ENCODE measurements at regions not wholly inside any gene's neighbourhood (a gene's known extent, or its start where the extent isn't known, plus 50 kb on each side); places are given as distances from the start of the nearest gene placed in this dataset.

DNA sequence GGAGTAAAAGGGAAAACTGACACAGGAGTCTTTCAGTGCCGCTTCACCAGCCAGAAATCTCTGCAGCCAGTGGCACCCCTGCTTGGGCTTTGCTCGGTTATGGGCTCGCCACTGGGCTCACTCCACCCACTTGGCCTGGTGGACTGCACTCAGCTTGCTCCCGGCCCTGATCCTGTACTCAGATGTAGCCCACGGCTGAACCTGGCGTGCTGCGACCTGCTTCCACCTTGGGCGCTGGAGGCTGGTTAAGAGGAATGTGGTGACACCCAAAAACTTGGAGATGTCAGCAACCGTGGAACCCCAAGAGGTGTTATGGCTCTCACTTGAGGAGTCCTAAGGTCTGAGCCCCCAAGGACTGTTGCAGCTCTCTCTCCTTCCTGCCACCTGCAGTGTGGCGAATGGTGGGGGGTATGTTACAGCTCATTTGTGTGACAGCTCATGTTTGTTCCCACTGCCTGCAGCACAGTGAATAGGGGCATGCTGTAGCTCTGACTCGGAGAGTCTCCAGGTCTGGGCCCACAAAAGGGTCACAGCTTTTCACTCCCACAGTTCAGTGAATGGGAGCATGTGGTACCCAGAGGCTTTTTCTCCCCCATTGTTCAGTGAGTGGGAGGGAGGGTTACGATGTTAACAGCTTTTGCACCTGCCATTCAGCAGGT is 1124.5 kb upstream of the ATXN8OS start:
- Histone ChIP-seq H3K4me3 (ENCODE audit: extremely low read depth, insufficient read depth, low read length, poor library complexity, severe bottlenecking) (no peak overlapping the region), H3K36me3 (ENCODE audit: control insufficient read depth, insufficient read depth, low read length) (no peaks in the 10 kb centered on the region), H3K9me3 (ENCODE audit: control insufficient read depth, low read length) (no peaks in the 10 kb centered on the region), H3K4me1 (ENCODE audit: control insufficient read depth, insufficient read depth, low read length, poor library complexity, severe bottlenecking) (no peaks in the 10 kb centered on the region), H3K27ac (ENCODE audit: low read depth, low read length, severe bottlenecking) (no peak overlapping the region)
- 93 to 96% methylated on average over 9 to 11 of the region's 12 CpGs for WGBS, 2 experiments (ENCODE audit: insufficient coverage in 2 of 2)

DNA sequence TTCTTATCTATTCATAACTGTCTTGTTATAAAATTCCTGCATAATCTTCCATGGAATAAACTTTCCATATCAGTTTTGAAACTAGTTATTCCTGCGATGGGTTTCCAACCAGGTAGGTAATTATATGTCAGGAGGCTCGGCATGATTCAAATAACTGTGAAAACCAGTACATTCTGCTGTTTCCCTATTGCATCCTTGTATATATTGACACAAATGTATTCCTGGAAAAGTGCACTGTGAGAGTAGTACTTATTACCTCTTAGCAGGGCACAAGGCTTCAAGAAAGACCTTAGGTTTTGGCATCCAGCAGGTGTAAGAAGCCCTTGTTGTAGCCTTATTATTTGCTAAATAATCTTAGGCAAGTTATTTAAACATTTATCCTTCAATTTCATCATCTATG is 1131.3 kb upstream of the ATXN8OS start:
- no peaks in the 10 kb centered on the region for H3K4me1 ChIP-seq (ENCODE audit: control insufficient read depth, insufficient read depth, low read length, poor library complexity, severe bottlenecking)
- H3K9me3 ChIP-seq (ENCODE audit: control insufficient read depth, low read length) = no peaks in the 10 kb centered on the region
- no CpG with 5 or more reads among the region's 2 CpGs for WGBS, 2 experiments (ENCODE audit: insufficient coverage in 2 of 2)
- no peaks in the 10 kb centered on the region for H3K36me3 ChIP-seq (ENCODE audit: control insufficient read depth, insufficient read depth, low read length)
- H3K4me3 ChIP-seq (ENCODE audit: extremely low read depth, insufficient read depth, low read length, poor library complexity, severe bottlenecking) = no peak overlapping the region
- H3K27ac ChIP-seq (ENCODE audit: low read depth, low read length, severe bottlenecking) = no peak overlapping the region

GRCh38 chr13:68970532-68970931 is 1137.1 kb upstream of the ATXN8OS start:
- H3K4me1 ChIP-seq (ENCODE audit: control insufficient read depth, insufficient read depth, low read length, poor library complexity, severe bottlenecking) = no peaks in the 10 kb centered on the region
- H3K36me3 ChIP-seq (ENCODE audit: control insufficient read depth, insufficient read depth, low read length) = no peaks in the 10 kb centered on the region
- H3K27ac ChIP-seq (ENCODE audit: low read depth, low read length, severe bottlenecking) = no peak overlapping the region

GRCh38 chr13:68948586-68948985 is 1159.0 kb upstream of the ATXN8OS start:
- Histone ChIP-seq H3K4me3 (ENCODE audit: extremely low read depth, insufficient read depth, low read length, poor library complexity, severe bottlenecking) (no peak overlapping the region), H3K9me3 (ENCODE audit: control insufficient read depth, low read length) (no peaks in the 10 kb centered on the region), H3K27ac (ENCODE audit: low read depth, low read length, severe bottlenecking) (no peak overlapping the region), H3K4me1 (ENCODE audit: control insufficient read depth, insufficient read depth, low read length, poor library complexity, severe bottlenecking) (no peaks in the 10 kb centered on the region), H3K36me3 (ENCODE audit: control insufficient read depth, insufficient read depth, low read length) (no peaks in the 10 kb centered on the region)

More at GRCh38 chr13:68970532-68970931, 1137.1 kb upstream of the ATXN8OS start:
- Histone ChIP-seq H3K4me3 (ENCODE audit: extremely low read depth, insufficient read depth, low read length, poor library complexity, severe bottlenecking) (no peak overlapping the region), H3K9me3 (ENCODE audit: control insufficient read depth, low read length) (no peaks in the 10 kb centered on the region)

DNA sequence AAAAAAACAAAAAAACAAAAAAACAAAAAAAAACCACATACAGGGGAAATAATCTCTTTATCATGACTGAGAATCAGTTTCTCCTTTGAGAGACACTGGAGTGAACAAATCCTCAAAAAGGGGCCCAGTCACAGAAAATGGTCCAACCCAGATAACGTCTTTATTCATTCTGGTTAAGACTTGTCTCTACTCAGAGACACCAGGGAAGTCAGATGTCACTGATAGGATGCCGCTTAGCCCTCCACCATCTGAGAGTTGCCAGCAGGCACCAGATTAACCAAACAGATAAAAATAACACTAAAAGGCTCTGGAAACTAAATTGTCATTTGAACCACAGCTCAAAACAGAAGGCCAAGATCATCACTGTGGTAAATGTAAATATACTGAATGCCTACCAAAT is 1163.4 kb upstream of the ATXN8OS start:
- Histone ChIP-seq H3K27ac (ENCODE audit: low read depth, low read length, severe bottlenecking) (no peak overlapping the region), H3K36me3 (ENCODE audit: control insufficient read depth, insufficient read depth, low read length) (no peaks in the 10 kb centered on the region), H3K4me3 (ENCODE audit: extremely low read depth, insufficient read depth, low read length, poor library complexity, severe bottlenecking) (no peak overlapping the region), H3K4me1 (ENCODE audit: control insufficient read depth, insufficient read depth, low read length, poor library complexity, severe bottlenecking) (no peaks in the 10 kb centered on the region), H3K9me3 (ENCODE audit: control insufficient read depth, low read length) (no peaks in the 10 kb centered on the region)
- 80% methylated on average over 1 of the region's 2 CpGs; no CpG with 5 or more reads in 1 of the 2 experiments for WGBS, 2 experiments (ENCODE audit: insufficient coverage in 2 of 2)

DNA sequence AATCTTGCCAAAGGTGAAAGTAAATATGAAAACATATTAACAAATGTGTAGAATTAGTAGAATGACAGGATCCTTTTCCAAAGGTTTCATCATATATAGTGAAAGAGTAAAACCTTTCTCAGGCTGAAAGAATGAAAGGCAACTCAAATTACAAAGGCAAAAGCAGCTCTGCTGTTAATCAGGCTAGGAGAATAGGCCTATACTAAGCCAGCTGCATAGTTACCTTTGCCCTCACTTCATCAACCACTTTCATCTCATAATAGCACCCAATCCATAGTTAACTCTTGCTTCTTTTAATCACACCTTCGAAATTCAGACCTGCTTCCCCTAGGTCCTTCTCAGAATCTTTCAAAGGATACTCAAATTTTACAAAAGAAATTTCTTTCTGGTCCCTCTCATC is 1167.6 kb upstream of the ATXN8OS start:
- no peaks in the 10 kb centered on the region for H3K4me1 ChIP-seq (ENCODE audit: control insufficient read depth, insufficient read depth, low read length, poor library complexity, severe bottlenecking)
- no peaks in the 10 kb centered on the region for H3K36me3 ChIP-seq (ENCODE audit: control insufficient read depth, insufficient read depth, low read length)
- no peaks in the 10 kb centered on the region for H3K9me3 ChIP-seq (ENCODE audit: control insufficient read depth, low read length)
- H3K27ac ChIP-seq (ENCODE audit: low read depth, low read length, severe bottlenecking) = no peak overlapping the region
- H3K4me3 ChIP-seq (ENCODE audit: extremely low read depth, insufficient read depth, low read length, poor library complexity, severe bottlenecking) = no peak overlapping the region
- WGBS, 2 experiments (ENCODE audit: insufficient coverage in 2 of 2) = 11 to 27% methylated on average over 1 of the region's 1 CpG

DNA sequence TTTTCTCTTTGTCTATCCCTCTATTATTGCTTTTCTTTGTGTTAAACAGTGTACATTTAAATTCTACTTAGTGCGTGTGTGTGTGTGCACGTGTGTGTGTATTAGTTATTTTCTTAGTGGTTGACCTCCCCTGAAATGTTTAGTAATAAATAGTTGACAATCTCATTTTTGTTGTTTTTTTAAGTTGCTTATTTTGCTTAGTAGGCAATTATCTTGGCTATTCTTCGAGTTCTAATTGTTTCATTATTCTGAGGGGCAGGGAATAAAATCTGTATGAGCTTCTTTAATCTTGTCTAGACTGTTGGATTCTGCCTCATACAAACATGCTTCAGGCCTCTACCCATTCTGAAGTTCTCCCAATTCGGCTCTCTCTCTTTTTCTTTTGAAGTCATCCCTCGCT is 1169.0 kb upstream of the ATXN8OS start:
- Histone ChIP-seq H3K4me1 (ENCODE audit: control insufficient read depth, insufficient read depth, low read length, poor library complexity, severe bottlenecking) (no peaks in the 10 kb centered on the region), H3K4me3 (ENCODE audit: extremely low read depth, insufficient read depth, low read length, poor library complexity, severe bottlenecking) (no peak overlapping the region), H3K36me3 (ENCODE audit: control insufficient read depth, insufficient read depth, low read length) (no peaks in the 10 kb centered on the region), H3K9me3 (ENCODE audit: control insufficient read depth, low read length) (no peaks in the 10 kb centered on the region), H3K27ac (ENCODE audit: low read depth, low read length, severe bottlenecking) (no peak overlapping the region)
- 71 to 100% methylated on average over 1 to 2 of the region's 5 CpGs for WGBS, 2 experiments (ENCODE audit: insufficient coverage in 2 of 2)

DNA sequence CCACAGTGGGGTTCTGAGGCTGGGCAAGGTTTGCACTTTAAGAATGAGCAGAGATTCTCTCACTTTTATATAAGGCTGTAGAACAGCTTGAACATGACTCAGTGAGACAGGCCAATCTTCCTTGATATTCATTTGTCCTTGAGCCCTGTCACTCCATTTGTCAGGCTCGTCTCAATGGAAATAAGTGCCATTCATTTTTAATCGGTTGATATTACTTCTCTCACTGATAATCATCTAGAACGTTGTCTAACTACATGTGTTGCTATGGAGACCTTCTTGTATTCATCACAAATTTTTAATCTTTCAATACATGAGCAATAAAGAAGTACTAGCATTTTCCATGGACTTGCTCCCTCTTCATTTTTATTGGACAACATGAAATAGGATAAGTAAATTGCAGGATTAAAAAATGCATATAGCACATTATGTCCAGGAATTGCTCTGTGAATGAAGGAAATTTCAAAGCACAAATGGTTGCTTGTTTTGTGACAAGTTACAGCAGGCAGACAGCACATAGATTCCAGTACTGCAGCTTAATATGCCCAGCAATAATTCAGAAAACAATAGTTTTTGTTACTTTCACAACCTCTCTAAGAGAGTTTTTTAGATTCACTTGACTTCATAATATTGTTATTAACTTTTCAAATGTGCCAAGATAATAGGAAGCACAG is 1178.4 kb upstream of the ATXN8OS start:
- Histone ChIP-seq H3K4me3 (ENCODE audit: extremely low read depth, insufficient read depth, low read length, poor library complexity, severe bottlenecking) (no peak overlapping the region), H3K36me3 (ENCODE audit: control insufficient read depth, insufficient read depth, low read length) (no peaks in the 10 kb centered on the region), H3K27ac (ENCODE audit: low read depth, low read length, severe bottlenecking) (no peak overlapping the region), H3K9me3 (ENCODE audit: control insufficient read depth, low read length) (no peaks in the 10 kb centered on the region), H3K4me1 (ENCODE audit: control insufficient read depth, insufficient read depth, low read length, poor library complexity, severe bottlenecking) (no peaks in the 10 kb centered on the region)
- WGBS, 2 experiments (ENCODE audit: insufficient coverage in 2 of 2) = 86 to 88% methylated on average over 2 of the region's 3 CpGs

DNA sequence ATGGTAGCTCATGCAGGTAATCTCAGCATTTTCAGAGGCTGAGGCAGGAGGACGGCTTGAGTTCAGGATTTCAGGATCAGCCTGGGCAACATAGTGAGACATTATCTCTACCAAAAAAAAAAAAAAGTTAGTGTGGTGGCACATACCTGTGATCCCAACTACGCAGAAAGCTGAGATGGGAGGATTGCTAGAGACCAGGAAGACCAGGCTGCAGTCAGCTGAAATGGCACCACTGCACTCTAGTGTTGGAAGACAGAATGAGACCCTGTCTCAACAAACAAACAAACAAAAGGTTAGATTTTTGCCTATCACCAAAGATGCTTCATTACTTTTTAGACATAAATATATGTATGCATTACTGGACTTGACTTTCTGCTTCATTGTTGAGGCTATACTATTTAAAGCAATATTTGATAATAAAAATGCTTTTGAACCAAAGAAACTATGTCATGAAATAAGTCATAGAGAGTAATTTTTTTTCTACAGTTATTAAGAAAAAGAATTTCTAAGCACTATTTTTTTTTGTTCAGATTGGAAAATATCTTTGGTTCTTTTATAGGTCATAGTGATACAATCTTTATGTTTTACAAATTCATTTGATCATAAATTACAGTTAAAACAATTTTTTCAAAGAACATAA is 1180.1 kb upstream of the ATXN8OS start:
- WGBS, 2 experiments (ENCODE audit: insufficient coverage in 2 of 2) = 20% methylated on average over 1 of the region's 2 CpGs; no CpG with 5 or more reads in 1 of the 2 experiments
- H3K36me3 ChIP-seq (ENCODE audit: control insufficient read depth, insufficient read depth, low read length) = no peaks in the 10 kb centered on the region
- H3K4me1 ChIP-seq (ENCODE audit: control insufficient read depth, insufficient read depth, low read length, poor library complexity, severe bottlenecking) = no peaks in the 10 kb centered on the region
- no peaks in the 10 kb centered on the region for H3K9me3 ChIP-seq (ENCODE audit: control insufficient read depth, low read length)
- no peak overlapping the region for H3K4me3 ChIP-seq (ENCODE audit: extremely low read depth, insufficient read depth, low read length, poor library complexity, severe bottlenecking)
- H3K27ac ChIP-seq (ENCODE audit: low read depth, low read length, severe bottlenecking) = no peak overlapping the region

DNA sequence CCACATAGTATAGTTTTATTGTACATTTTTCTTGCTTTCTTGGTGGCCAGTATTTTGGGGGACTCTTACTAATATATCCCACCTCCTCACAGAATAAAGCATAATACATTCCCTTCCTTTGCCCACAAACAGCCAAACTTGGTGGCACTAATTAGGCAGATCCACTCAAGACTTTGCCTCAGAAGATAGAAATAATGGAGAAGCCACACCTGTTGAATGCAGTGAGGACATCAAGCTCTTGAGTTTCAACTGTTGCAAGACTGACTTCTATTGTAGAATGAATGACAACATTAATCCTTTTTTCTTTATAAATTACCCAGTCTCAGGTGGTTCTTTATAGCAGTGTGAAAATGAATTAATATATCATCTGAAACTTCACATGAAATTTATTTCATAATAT is 1183.6 kb upstream of the ATXN8OS start:
- Histone ChIP-seq H3K36me3 (ENCODE audit: control insufficient read depth, insufficient read depth, low read length) (no peaks in the 10 kb centered on the region), H3K4me3 (ENCODE audit: extremely low read depth, insufficient read depth, low read length, poor library complexity, severe bottlenecking) (no peak overlapping the region), H3K27ac (ENCODE audit: low read depth, low read length, severe bottlenecking) (no peak overlapping the region), H3K4me1 (ENCODE audit: control insufficient read depth, insufficient read depth, low read length, poor library complexity, severe bottlenecking) (no peaks in the 10 kb centered on the region), H3K9me3 (ENCODE audit: control insufficient read depth, low read length) (no peaks in the 10 kb centered on the region)

DNA sequence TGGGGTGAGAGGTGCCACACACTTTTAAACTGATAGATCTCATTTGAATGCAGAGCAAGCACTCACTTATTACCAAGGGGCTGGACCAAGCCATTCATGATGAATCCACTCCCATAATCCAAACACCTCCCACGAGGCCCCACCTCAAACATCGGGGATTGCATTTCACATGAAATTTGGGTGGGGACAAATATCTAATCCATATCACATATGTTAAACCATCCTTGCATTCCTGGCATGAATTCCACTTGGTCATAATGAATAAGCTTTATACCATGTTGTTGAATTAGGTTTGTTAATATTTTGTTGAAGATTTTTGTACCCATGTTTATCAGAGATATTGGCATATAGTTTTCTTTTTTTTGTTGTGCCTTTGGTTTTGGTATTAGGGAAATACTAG is 1198.7 kb upstream of the ATXN8OS start:
- H3K36me3 ChIP-seq (ENCODE audit: control insufficient read depth, insufficient read depth, low read length) = no peaks in the 10 kb centered on the region
- no peak overlapping the region for H3K27ac ChIP-seq (ENCODE audit: low read depth, low read length, severe bottlenecking)
- WGBS, 2 experiments (ENCODE audit: insufficient coverage in 2 of 2) = 80% methylated on average over 2 of the region's 2 CpGs; no CpG with 5 or more reads in 1 of the 2 experiments
- H3K4me1 ChIP-seq (ENCODE audit: control insufficient read depth, insufficient read depth, low read length, poor library complexity, severe bottlenecking) = no peaks in the 10 kb centered on the region
- H3K9me3 ChIP-seq (ENCODE audit: control insufficient read depth, low read length) = peaks cover 15% of the 10 kb centered on the region
- no peak overlapping the region for H3K4me3 ChIP-seq (ENCODE audit: extremely low read depth, insufficient read depth, low read length, poor library complexity, severe bottlenecking)

Measured in mesodermal cell (in vitro differentiated cells).